ENCODE measurements at regions not wholly inside any gene's neighbourhood (a gene's known extent, or its start where the extent isn't known, plus 50 kb on each side); places are given as distances from the start of the nearest gene placed in this dataset.

DNA sequence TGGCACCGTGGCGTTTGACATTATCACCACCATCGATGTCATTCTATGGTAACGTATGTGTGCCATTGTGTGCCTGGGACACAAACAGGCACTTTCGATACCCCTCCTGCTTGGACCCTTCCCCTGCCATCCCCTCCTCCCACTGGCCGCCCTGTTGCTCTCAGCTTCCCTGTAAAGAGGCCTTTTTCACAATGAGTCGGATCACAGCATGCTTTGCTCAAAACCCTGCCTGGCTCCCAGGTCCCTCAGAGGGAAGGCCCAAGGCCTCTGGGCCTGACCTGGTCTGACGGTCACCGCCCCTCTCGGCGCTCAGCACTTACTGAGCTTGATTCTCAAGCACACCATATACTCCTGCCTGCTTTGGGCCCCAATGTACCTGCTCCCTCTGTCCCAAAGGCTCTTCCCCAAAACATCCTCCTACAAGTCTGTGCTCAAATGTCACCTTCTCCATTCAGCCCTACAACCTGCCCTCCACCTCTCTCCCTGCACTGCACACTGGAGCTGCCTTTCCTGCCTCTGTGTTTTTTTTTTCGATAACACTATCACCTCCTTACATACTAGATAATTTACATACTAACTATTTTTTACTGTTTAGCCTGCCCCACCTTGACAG is 303.8 kb downstream of the SOX9 start:
- TF ChIP-seq EZH2 (IDR thresholded peaks at IDR 0.05): no peak
- no peak for TF ChIP-seq FOXP2 (optimal IDR thresholded peaks at IDR 0.05; ENCODE audit: control extremely low read depth, extremely low read length, insufficient read depth)

All from SK-N-MC (cell line).